HepG2 (cell line): ENCODE measurements at regions not wholly inside any gene's neighbourhood (a gene's known extent, or its start where the extent isn't known, plus 50 kb on each side); places are given as distances from the start of the nearest gene placed in this dataset.
"Not testable (repeated sequence)": the region's sequence is repeated elsewhere in the genome, so short reads cannot be mapped to it uniquely, and the experiment has no call there.

Experiments
- ATAC-seq: fragments of 200-7000 bp; cut with Tn5 transposase; 3 replicates; pipeline ENCODE4 v1.9.1; 2020; ENCODE audit warnings: mild to moderate bottlenecking, moderate library complexity
- BruUV-seq: library from RNA; stranded (reverse); fragments of 400-500 nt; replicated peaks from 2 replicates; lab custom pipeline; 2021; lab: Mats Ljungman, UMichigan
- CTCF ChIA-PET: fragments of 300-600 bp; formaldehyde crosslinking; extraction: SDS; loops from one replicate; lab custom pipeline; 2021; ENCODE audit warnings: low total read pairs, inconsistent platforms, low intra/inter-chr PET ratio; lab: Yijun Ruan, JAX
- POLR2A ChIA-PET: fragments of 350-600 bp; sonication (Branson Sonifier 250); formaldehyde crosslinking; loops from one replicate; lab custom pipeline; 2020; ENCODE audit warnings: antibody characterized with exemption, inconsistent platforms; lab: Yijun Ruan, JAX
- DNase-seq: peaks from one replicate; pipeline ENCODE4 v3.0.0-alpha.2; 2015; ENCODE audit warnings: low spot score
- FAIRE-seq: peaks from 3 replicates; lab custom pipeline; 2011; peaks lifted over from hg19 to GRCh38; lab: Jason Lieb, UNC
- H2AFZ ChIP-seq: one replicate; pipeline ENCODE4 v1.6.1; 2011; ENCODE audit warnings: low read length, inconsistent platforms
- H3K27ac ChIP-seq: fragments of 300-600 bp; 3 replicates; pipeline ENCODE4 v1.8.0; 2011; ENCODE audit warnings: mixed run types, mild to moderate bottlenecking, mixed read lengths, low read length, inconsistent platforms; ENCODE audit not compliant: insufficient read depth; ENCODE audit errors: extremely low read length
- H3K27me3 ChIP-seq, 2 experiments: fragments of 200-600 bp in 1 of 2; 2 replicates in 1 of 2; 3 replicates in 1 of 2; pipeline versions ENCODE4 v1.6.0 to v1.8.0; 2011; ENCODE audit warnings: low read length in 2 of 2, mild to moderate bottlenecking in 2 of 2, moderate library complexity in 2 of 2, inconsistent platforms in 1 of 2; ENCODE audit not compliant: insufficient read depth in 2 of 2, control insufficient read depth in 1 of 2
- H3K36me3 ChIP-seq, 2 experiments: fragments of 200-600 bp in 1 of 2; replicated peaks in 1 of 2; 2 replicates in 1 of 2; 3 replicates in 1 of 2; pipeline versions ENCODE4 v1.5.1 to v1.8.0; 2011; ENCODE audit warnings: low read length in 2 of 2, inconsistent platforms in 1 of 2; ENCODE audit not compliant: insufficient read depth in 2 of 2, control insufficient read depth in 1 of 2
- H3K4me1 ChIP-seq: 2 replicates; pipeline ENCODE4 v1.5.1; 2012; ENCODE audit warnings: low read length, inconsistent platforms; ENCODE audit not compliant: insufficient read depth
- H3K4me2 ChIP-seq: 2 replicates; pipeline ENCODE4 v1.6.0; 2011; ENCODE audit warnings: low read depth, low read length, inconsistent platforms
- H3K4me3 ChIP-seq, 3 experiments: fragments of 200-600 bp in 1 of 3; sonication (generic), shearing (Covaris generic) in 1 of 3; replicated peaks in 1 of 3; 2 replicates each; pipeline ENCODE4 v1.5.1; 2011 to 2016; ENCODE audit warnings: low read length in 3 of 3, inconsistent platforms in 2 of 3, low read depth in 2 of 3, mild to moderate bottlenecking in 2 of 3, control low read depth in 1 of 3, mixed read lengths in 1 of 3; ENCODE audit not compliant: insufficient read depth in 1 of 3
- H3K79me2 ChIP-seq: one replicate; pipeline ENCODE4 v1.6.1; 2011; ENCODE audit warnings: low read length, inconsistent platforms; ENCODE audit not compliant: insufficient read depth
- H3K9ac ChIP-seq: 2 replicates; pipeline ENCODE4 v1.6.0; 2011; ENCODE audit warnings: mild to moderate bottlenecking, low read depth, low read length, inconsistent platforms; ENCODE audit not compliant: insufficient read depth
- H3K9me3 ChIP-seq: 2 replicates; pipeline ENCODE4 v1.5.1; 2012; ENCODE audit warnings: mild to moderate bottlenecking, low read length
- H4K20me1 ChIP-seq: 2 replicates; pipeline ENCODE4 v1.6.0; 2011; ENCODE audit warnings: inconsistent platforms, mild to moderate bottlenecking, low read length, moderate library complexity; ENCODE audit not compliant: insufficient read depth
- FOXA1 ChIP-seq, 2 experiments: fragments of 450-650 bp in 1 of 2; sonication (generic) in 1 of 2; formaldehyde crosslinking in 1 of 2; IDR thresholded peaks; 2 replicates each; pipeline versions ENCODE4 v1.4.0 to v1.6.1; 2016 to 2020; ENCODE audit warnings: missing genetic modification reagents in 1 of 2
- MAFK ChIP-seq, 2 experiments: IDR thresholded peaks in 1 of 2; conservative IDR thresholded peaks in 1 of 2; 2 replicates each; pipeline ENCODE4 v1.6.1; 2011; ENCODE audit warnings: improper control_type of control experiment in 2 of 2, low read length in 2 of 2
- NAIF1 ChIP-seq: sonication (generic); formaldehyde crosslinking; IDR thresholded peaks from 2 replicates; pipeline ENCODE4 v1.5.0; 2020; ENCODE audit warnings: mild to moderate bottlenecking, missing genetic modification reagents, borderline replicate concordance
- ZBTB7A ChIP-seq: sonication (generic); formaldehyde crosslinking; IDR thresholded peaks from 2 replicates; pipeline ENCODE4 v1.8.0; 2022; ENCODE audit warnings: mild to moderate bottlenecking, missing genetic modification reagents
- ZNF530 ChIP-seq: sonication (generic); formaldehyde crosslinking; IDR thresholded peaks from 2 replicates; pipeline ENCODE4 v1.5.0; 2020; ENCODE audit warnings: low read depth, mild to moderate bottlenecking, missing genetic modification reagents
- ZNF704 ChIP-seq: sonication (generic); formaldehyde crosslinking; IDR thresholded peaks from 2 replicates; pipeline ENCODE4 v1.8.1; 2023; ENCODE audit warnings: mild to moderate bottlenecking, inconsistent platforms, moderate library complexity, missing genetic modification reagents, borderline replicate concordance
- WGBS: methylation state at CpG from one replicate; pipeline ENCODE4 v1.1.6; 2017; ENCODE audit warnings: low lambda C conversion rate; 5-methylcytosine and 5-hydroxymethylcytosine counted together
- in situ Hi-C: cut with HindIII; loops from 2 replicates; pipeline ENCODE4 v1.10.0; 2017; ENCODE audit warnings: low pct_unique_long_range_greater_than_20kb; ENCODE audit not compliant: extremely low pct_ligation_motif_present
- intact Hi-C: fragments of 100-400 bp; cut with micrococcal nuclease; formaldehyde crosslinking; loops from one replicate; pipeline ENCODE4 v1.10.0; 2022; ENCODE audit not compliant: unreplicated experiment
- TF ChIP-seq, protein P1 (sequence below): sonication (generic); formaldehyde crosslinking; IDR thresholded peaks from 2 replicates; pipeline ENCODE4 v1.5.0; 2020; ENCODE audit warnings: mild to moderate bottlenecking, missing genetic modification reagents, moderate library complexity
- TF ChIP-seq, protein P2 (sequence below): sonication (generic); formaldehyde crosslinking; IDR thresholded peaks from 2 replicates; pipeline ENCODE4 v1.4.0; 2020; ENCODE audit warnings: missing genetic modification reagents

- H3K9me3 ChIP-seq, POLR2A ChIA-PET, in situ Hi-C loops, BruUV-seq, H3K4me2 ChIP-seq, H3K27ac ChIP-seq, H3K4me3 ChIP-seq, H3K27me3 ChIP-seq, FAIRE-seq, H2AFZ ChIP-seq, H4K20me1 ChIP-seq, H3K9ac ChIP-seq, CTCF ChIA-PET, H3K36me3 ChIP-seq, ATAC-seq, H3K4me1 ChIP-seq, intact Hi-C loops, DNase-seq, H3K79me2 ChIP-seq: not testable (repeated sequence)
- 5% methylated on average over 2 of the region's 2 CpGs for WGBS
Measured at GRCh38 chr16:25601306-25601705, 90.5 kb upstream of the HS3ST4 start.

GRCh38 chr16:25596194-25596593 lies 95.6 kb upstream of the HS3ST4 start:
- no peak overlapping the region for H3K9ac ChIP-seq
- no peak for ATAC-seq
- BruUV-seq: no TSS peak
- no peaks in the 10 kb centered on the region for H4K20me1 ChIP-seq
- no peak for DNase-seq
- no peaks in the 10 kb centered on the region for H3K4me1 ChIP-seq
- no peaks in the 10 kb centered on the region; a peak in 1 of 5 replicates for H3K27me3 ChIP-seq
- WGBS: 4% methylated on average over 2 of the region's 2 CpGs
- in situ Hi-C loops (no loop called here), intact Hi-C loops (no loop called here)
- no peaks in the 10 kb centered on the region for H3K79me2 ChIP-seq
- no peak overlapping the region for H3K4me3 ChIP-seq
- H2AFZ ChIP-seq: no peak overlapping the region
- H3K27ac ChIP-seq: no peak overlapping the region
- H3K36me3 ChIP-seq: no peaks in the 10 kb centered on the region
- no peak overlapping the region for H3K4me2 ChIP-seq
- no peaks in the 10 kb centered on the region for H3K9me3 ChIP-seq
- ChIA-PET CTCF (no interaction called here), POLR2A (no interaction called here)
- no peak for FAIRE-seq
- TF ChIP-seq ZNF530 (CRISPR knock-in tag) (no peak), ZBTB7A (CRISPR knock-in tag) (no peak), ZNF704 (CRISPR knock-in tag) (no peak), NAIF1 (no peak), FOXA1 (IDR thresholded peaks at IDR 0.05) (no peak), FOXA1 (CRISPR knock-in tag; IDR thresholded peaks at IDR 0.05) (no peak), MAFK (conservative IDR thresholded peaks at IDR 0.05 in 1 of 2, IDR thresholded peaks at IDR 0.05 in 1 of 2; ENCODE audit: low read length in 2 of 2) (no peak)
- TF ChIP-seq, protein P1, sequence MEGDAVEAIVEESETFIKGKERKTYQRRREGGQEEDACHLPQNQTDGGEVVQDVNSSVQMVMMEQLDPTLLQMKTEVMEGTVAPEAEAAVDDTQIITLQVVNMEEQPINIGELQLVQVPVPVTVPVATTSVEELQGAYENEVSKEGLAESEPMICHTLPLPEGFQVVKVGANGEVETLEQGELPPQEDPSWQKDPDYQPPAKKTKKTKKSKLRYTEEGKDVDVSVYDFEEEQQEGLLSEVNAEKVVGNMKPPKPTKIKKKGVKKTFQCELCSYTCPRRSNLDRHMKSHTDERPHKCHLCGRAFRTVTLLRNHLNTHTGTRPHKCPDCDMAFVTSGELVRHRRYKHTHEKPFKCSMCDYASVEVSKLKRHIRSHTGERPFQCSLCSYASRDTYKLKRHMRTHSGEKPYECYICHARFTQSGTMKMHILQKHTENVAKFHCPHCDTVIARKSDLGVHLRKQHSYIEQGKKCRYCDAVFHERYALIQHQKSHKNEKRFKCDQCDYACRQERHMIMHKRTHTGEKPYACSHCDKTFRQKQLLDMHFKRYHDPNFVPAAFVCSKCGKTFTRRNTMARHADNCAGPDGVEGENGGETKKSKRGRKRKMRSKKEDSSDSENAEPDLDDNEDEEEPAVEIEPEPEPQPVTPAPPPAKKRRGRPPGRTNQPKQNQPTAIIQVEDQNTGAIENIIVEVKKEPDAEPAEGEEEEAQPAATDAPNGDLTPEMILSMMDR: no peak
- TF ChIP-seq, protein P2, sequence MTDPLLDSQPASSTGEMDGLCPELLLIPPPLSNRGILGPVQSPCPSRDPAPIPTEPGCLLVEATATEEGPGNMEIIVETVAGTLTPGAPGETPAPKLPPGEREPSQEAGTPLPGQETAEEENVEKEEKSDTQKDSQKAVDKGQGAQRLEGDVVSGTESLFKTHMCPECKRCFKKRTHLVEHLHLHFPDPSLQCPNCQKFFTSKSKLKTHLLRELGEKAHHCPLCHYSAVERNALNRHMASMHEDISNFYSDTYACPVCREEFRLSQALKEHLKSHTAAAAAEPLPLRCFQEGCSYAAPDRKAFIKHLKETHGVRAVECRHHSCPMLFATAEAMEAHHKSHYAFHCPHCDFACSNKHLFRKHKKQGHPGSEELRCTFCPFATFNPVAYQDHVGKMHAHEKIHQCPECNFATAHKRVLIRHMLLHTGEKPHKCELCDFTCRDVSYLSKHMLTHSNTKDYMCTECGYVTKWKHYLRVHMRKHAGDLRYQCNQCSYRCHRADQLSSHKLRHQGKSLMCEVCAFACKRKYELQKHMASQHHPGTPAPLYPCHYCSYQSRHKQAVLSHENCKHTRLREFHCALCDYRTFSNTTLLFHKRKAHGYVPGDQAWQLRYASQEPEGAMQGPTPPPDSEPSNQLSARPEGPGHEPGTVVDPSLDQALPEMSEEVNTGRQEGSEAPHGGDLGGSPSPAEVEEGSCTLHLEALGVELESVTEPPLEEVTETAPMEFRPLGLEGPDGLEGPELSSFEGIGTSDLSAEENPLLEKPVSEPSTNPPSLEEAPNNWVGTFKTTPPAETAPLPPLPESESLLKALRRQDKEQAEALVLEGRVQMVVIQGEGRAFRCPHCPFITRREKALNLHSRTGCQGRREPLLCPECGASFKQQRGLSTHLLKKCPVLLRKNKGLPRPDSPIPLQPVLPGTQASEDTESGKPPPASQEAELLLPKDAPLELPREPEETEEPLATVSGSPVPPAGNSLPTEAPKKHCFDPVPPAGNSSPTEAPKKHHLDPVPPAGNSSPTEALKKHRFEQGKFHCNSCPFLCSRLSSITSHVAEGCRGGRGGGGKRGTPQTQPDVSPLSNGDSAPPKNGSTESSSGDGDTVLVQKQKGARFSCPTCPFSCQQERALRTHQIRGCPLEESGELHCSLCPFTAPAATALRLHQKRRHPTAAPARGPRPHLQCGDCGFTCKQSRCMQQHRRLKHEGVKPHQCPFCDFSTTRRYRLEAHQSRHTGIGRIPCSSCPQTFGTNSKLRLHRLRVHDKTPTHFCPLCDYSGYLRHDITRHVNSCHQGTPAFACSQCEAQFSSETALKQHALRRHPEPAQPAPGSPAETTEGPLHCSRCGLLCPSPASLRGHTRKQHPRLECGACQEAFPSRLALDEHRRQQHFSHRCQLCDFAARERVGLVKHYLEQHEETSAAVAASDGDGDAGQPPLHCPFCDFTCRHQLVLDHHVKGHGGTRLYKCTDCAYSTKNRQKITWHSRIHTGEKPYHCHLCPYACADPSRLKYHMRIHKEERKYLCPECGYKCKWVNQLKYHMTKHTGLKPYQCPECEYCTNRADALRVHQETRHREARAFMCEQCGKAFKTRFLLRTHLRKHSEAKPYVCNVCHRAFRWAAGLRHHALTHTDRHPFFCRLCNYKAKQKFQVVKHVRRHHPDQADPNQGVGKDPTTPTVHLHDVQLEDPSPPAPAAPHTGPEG: no peak
